Urinary bladder (tissue), 3 donors: ENCODE measurements at regions not wholly inside any gene's neighbourhood (a gene's known extent, or its start where the extent isn't known, plus 50 kb on each side); places are given as distances from the start of the nearest gene placed in this dataset.

Experiments
- DNase-seq: peaks from one replicate; pipeline ENCODE4 v3.0.0-alpha.2; 2015; ENCODE audit errors: extremely low spot score
- H3K27ac ChIP-seq: one replicate; pipeline ENCODE4 v1.5.1; 2013; ENCODE audit warnings: low read depth, mild to moderate bottlenecking, moderate library complexity
- H3K36me3 ChIP-seq: one replicate; pipeline ENCODE4 v1.6.1; 2013; ENCODE audit warnings: mild to moderate bottlenecking, moderate library complexity; ENCODE audit not compliant: insufficient read depth
- H3K4me1 ChIP-seq: one replicate; pipeline ENCODE4 v1.6.1; 2013; ENCODE audit warnings: mild to moderate bottlenecking, moderate library complexity; ENCODE audit not compliant: insufficient read depth
- H3K4me3 ChIP-seq: one replicate; pipeline ENCODE4 v1.5.1; 2013; ENCODE audit warnings: low read depth, low read length
- WGBS: extraction: QIAGEN DNeasy Blood & Tissue Kit; methylation state at CpG from one replicate; pipeline ENCODE4 v1.1.7; 2013; 5-methylcytosine and 5-hydroxymethylcytosine counted together
- donor health status: healthy with polysubstance abuse.
- donor health status: healthy.

- WGBS: 91% methylated on average over 1 of the region's 1 CpG
- H3K36me3 ChIP-seq: no peaks in the 10 kb centered on the region
- H3K4me1 ChIP-seq: no peaks in the 10 kb centered on the region
- DNase-seq: no peak
- no peak overlapping the region for H3K4me3 ChIP-seq
- no peak overlapping the region for H3K27ac ChIP-seq
Measured at GRCh38 chr5:14019768-14020290, 75.3 kb upstream of the DNAH5 start.

DNA sequence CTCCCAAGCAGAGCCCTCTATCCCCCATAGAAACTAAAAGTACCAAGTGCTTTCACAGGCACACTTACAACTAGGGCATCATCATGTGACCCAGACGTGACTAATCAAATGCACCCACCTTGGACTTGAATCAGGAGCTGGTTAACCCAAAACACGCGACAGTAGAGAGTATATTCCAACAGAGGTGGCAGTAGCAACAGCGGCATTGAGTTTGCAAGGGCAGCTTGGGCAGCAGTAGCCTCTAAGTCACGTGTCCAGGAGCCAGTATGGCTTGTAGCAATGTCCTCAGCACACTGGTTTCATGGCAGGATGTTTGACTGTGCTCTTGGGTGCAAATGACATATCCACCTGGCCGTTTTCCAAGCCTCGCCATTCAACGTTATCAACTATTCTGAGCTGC lies 73.4 kb upstream of the DNAH5 start:
- 76% methylated on average over 8 of the region's 8 CpGs for WGBS
- Histone ChIP-seq H3K4me1 (no peaks in the 10 kb centered on the region), H3K4me3 (no peak overlapping the region), H3K27ac (no peak overlapping the region), H3K36me3 (no peaks in the 10 kb centered on the region)
- DNase-seq: no peak

DNA sequence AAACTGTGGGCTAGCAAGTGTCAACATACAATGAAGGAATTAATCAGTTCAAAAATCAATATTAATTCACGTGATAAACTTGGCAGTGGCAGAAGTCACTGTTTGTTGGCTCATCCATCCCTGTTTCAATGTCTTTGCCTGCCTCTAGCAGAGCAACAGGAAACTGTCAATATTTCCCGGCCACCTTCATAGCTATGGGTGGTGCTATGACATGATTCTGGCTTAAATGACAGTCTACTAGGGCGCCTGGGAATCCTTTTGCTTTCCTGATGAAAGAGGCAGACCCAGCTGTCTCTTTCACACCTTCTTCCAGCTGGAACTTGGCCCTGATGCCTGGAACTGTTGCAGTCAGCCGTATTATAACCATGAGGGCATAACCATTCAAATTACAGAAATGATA lies 72.1 kb upstream of the DNAH5 start:
- DNase-seq: no peak
- Histone ChIP-seq H3K4me1 (no peaks in the 10 kb centered on the region), H3K36me3 (no peaks in the 10 kb centered on the region), H3K4me3 (no peak overlapping the region), H3K27ac (no peak overlapping the region)
- WGBS: 48% methylated on average over 4 of the region's 4 CpGs

GRCh38 chr5:14011089-14012020 lies 66.9 kb upstream of the DNAH5 start:
- DNase-seq: peak; percentile 69
- WGBS: 1% methylated on average over 74 of the region's 74 CpGs
- peak overlapping the region; percentile 2 for H3K27ac ChIP-seq
- H3K4me1 ChIP-seq: no peaks in the 10 kb centered on the region
- H3K4me3 ChIP-seq: peak overlapping the region; percentile 44
- no peaks in the 10 kb centered on the region for H3K36me3 ChIP-seq

GRCh38 chr5:14009575-14009974 lies 65.1 kb upstream of the DNAH5 start:
- Histone ChIP-seq H3K36me3 (no peaks in the 10 kb centered on the region), H3K4me3 (no peak overlapping the region), H3K27ac (no peak overlapping the region), H3K4me1 (no peaks in the 10 kb centered on the region)
- 41% methylated on average over 2 of the region's 2 CpGs for WGBS
- no peak for DNase-seq

DNA sequence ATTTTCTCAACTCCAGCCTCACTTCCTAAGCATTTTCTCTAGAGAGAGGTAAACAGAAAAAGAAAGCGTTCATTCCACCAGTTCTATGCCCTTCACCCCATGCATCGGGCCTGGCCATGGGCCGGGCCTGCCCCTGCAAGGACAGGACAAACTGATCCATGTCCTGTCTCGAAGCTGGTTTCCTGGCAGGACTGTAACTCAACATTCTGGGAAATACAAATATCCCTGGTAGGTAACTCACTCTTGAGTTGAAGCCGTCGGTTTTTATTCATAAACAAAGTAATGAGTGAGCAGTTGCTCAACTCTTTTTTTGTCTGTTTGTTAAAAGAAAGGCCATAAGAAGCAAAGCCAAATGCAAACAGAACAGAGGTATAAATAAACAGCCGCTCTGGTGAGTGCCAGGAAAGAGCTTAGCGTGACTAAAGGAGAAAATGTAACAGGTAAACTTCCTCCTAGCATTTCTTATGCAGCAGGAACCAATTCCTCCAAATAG lies 64.4 kb upstream of the DNAH5 start:
- Histone ChIP-seq H3K4me3 (no peak overlapping the region), H3K27ac (no peak overlapping the region), H3K36me3 (no peaks in the 10 kb centered on the region), H3K4me1 (no peaks in the 10 kb centered on the region)
- DNase-seq: no peak
- whole genome bisulfite sequencing: 43% methylated on average over 8 of the region's 8 CpGs

DNA sequence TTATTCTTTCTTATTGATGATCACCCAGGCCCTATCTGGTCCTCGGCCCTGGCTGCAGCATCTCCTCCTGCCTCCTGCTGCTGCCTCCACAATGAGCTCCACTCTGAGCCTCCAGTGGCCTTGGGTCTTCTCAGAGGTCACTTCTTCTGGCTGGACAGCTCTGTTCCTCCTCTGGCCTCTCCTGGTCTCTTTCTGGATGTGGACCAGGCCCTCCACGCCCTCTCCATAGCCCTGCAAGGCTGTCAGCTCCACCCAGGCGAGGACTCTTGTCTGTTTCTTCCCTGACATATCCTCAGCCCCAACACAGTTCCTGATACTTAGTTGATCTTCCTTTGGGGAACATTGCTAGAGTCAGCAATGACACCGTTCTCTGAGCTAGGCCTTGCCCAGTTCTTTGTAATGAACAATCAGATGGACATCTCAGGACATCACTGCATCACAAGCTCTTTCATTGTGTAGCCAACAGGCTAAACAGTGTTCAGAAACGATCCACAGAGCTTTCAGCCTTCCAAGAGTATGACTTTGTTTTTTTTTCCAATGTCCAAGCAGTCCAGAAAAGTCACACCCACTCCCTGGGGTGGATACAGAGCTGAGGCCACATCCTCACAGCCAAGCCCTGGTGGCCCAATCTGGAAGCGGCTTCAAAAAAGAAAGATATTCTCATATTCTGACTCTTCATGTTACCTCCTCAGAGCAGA lies 62.5 kb upstream of the DNAH5 start:
- DNase-seq: no peak
- no peaks in the 10 kb centered on the region for H3K4me1 ChIP-seq
- no peaks in the 10 kb centered on the region for H3K36me3 ChIP-seq
- no peak overlapping the region for H3K27ac ChIP-seq
- H3K4me3 ChIP-seq: no peak overlapping the region
- WGBS: 77% methylated on average over 6 of the region's 6 CpGs

DNA sequence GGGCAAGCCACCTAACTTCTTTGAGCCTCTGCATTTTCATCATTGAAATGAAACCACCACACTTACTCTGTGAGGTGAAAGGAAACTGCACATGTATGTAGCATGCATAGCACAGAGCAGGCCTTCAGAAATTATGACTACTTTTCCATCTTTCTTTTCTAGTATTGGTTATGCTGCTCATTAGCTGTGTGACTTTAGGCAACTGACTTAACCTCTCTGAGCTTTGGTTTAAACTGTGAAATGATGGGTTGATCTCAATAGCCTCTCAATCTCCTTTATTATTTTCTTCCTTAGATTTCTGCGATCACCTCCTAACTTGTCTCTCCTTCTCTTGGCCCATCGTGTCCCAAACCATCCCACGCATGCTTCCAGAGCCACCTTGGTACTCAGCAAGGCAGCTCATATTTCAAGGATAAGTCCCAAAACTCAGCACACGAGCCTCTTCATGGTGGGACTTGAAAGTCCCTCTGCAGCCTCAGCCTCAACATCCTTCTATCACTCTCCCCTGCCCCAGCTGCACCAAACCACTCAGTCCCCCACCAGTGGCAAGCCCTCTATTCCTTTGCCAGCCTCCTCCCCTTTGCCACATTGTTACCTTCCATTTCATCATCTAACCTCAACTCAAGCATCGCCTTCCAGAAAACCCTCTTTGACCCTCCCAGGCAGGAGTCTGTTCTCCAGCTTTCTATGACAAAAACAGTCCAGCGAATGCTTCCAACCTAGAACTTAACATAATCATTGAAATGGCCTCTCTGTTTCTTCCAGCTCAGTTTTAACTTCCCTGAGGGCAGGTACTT lies 60.3 kb upstream of the DNAH5 start:
- DNase-seq: no peak
- Histone ChIP-seq H3K4me1 (no peaks in the 10 kb centered on the region), H3K27ac (no peak overlapping the region), H3K36me3 (no peaks in the 10 kb centered on the region), H3K4me3 (no peak overlapping the region)
- 84% methylated on average over 6 of the region's 6 CpGs for WGBS

DNA sequence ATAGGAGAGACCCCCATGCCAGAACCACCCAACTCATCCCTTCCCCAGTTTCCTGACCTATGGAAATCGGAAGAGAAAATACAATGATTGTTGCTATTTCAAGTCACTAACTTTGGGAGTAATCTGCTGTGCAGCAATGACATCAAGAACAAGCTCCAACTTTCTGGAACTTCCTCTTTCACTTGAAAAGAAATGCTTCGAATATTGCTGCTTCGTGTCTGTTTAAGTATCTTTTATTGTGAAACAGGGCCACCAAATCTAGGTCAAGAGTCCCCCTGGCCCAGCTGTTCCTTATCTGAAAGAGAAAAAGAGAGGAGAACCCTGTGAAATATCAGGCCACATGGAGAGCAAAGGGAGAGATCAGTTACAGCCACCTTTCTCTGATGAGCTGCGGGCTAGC lies 59.4 kb upstream of the DNAH5 start:
- no peak overlapping the region for H3K27ac ChIP-seq
- no peaks in the 10 kb centered on the region for H3K4me1 ChIP-seq
- DNase-seq: no peak
- H3K4me3 ChIP-seq: no peak overlapping the region
- no peaks in the 10 kb centered on the region for H3K36me3 ChIP-seq
- WGBS: 69% methylated on average over 4 of the region's 4 CpGs

- H3K36me3 ChIP-seq: no peaks in the 10 kb centered on the region
- WGBS: 90% methylated on average over 2 of the region's 2 CpGs
- H3K27ac ChIP-seq: no peak overlapping the region
- no peak overlapping the region for H3K4me3 ChIP-seq
- no peaks in the 10 kb centered on the region for H3K4me1 ChIP-seq
- DNase-seq: no peak
Measured at GRCh38 chr5:14003513-14003912, 59.0 kb upstream of the DNAH5 start.

DNA sequence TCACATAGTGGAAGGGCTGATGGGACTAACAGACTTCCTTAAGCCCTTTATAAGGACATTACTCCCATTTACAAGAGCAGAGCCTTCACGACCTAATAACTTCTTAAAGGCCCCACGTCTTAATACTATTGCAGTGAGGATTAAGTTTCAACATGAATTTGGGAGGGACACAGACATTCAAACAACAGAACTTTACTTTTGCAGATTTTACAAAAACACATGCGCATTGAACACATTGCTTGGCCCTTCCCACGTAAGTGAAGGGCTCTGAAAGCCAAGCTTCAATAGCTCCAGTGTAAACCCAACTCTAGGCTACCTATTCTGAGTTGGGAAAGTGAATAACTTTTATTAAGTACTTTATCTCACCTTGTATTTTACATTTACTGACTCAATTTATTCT lies 53.8 kb upstream of the DNAH5 start:
- DNase-seq: no peak
- no peak overlapping the region for H3K27ac ChIP-seq
- WGBS: 68% methylated on average over 4 of the region's 4 CpGs
- H3K4me3 ChIP-seq: no peak overlapping the region
- H3K4me1 ChIP-seq: no peaks in the 10 kb centered on the region
- no peaks in the 10 kb centered on the region for H3K36me3 ChIP-seq

- 95% methylated on average over 2 of the region's 2 CpGs for WGBS
- no peaks in the 10 kb centered on the region for H3K4me1 ChIP-seq
- no peak for DNase-seq
- H3K4me3 ChIP-seq: no peak overlapping the region
- H3K27ac ChIP-seq: no peak overlapping the region
- H3K36me3 ChIP-seq: no peaks in the 10 kb centered on the region
Measured at GRCh38 chr5:13997514-13997913, 53.0 kb upstream of the DNAH5 start.

GRCh38 chr5:13994621-13995253 lies 50.2 kb upstream of the DNAH5 start:
- no peak for DNase-seq
- Histone ChIP-seq H3K27ac (no peak overlapping the region), H3K4me3 (no peak overlapping the region), H3K36me3 (no peaks in the 10 kb centered on the region), H3K4me1 (no peaks in the 10 kb centered on the region)
- WGBS: 57% methylated on average over 9 of the region's 9 CpGs
